Loucy (cell line): ENCODE measurements at regions not wholly inside any gene's neighbourhood (a gene's known extent, or its start where the extent isn't known, plus 50 kb on each side); places are given as distances from the start of the nearest gene placed in this dataset.

Experiments used
- EZH2phosphoT487 ChIP-seq: fragments of 200-600 bp; IDR thresholded peaks from 2 replicates; pipeline ENCODE4 v1.6.1; 2018; ENCODE audit warnings: antibody characterized with exemption, mild to moderate bottlenecking, moderate library complexity, borderline replicate concordance
- TF ChIP-seq, protein P1 (sequence below): fragments of 200-600 bp; sonication (generic); conservative IDR thresholded peaks from 2 replicates; pipeline ENCODE4 v1.5.1; 2014; ENCODE audit warnings: mild to moderate bottlenecking, antibody characterized with exemption, low read length

DNA sequence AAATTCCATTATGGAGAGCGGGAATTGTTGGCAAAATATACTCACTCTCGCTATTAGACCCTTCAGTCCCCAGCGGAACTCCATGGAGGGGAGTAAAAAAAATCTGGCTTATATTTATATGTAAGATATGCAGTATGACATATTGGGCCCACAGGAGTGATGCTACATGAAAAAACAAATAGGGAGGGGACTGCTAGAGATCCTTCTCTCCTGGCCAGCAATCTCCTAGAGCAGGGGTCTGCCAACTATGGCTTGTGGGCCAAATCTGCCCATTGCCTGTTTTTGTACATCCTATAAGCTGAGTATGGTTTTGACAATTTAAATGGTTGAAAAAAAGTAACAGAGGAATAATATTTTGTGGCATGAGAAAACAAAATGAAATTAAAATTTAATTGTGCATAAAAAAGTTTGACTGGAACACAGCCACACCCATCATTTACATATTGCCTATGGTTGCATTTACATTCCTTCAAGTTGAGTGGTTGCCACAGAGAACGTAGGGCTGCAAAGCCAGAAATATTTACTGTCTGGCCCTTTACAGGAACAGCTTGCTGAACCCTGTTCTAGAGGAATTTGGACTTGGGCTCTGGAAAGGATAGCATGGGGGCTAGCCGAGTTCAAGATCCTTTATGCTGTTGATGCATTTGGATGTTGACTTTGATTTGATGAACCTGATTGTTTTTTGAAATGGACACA is 197.3 kb upstream of the CLINT1 start:
- TF ChIP-seq, protein P1, sequence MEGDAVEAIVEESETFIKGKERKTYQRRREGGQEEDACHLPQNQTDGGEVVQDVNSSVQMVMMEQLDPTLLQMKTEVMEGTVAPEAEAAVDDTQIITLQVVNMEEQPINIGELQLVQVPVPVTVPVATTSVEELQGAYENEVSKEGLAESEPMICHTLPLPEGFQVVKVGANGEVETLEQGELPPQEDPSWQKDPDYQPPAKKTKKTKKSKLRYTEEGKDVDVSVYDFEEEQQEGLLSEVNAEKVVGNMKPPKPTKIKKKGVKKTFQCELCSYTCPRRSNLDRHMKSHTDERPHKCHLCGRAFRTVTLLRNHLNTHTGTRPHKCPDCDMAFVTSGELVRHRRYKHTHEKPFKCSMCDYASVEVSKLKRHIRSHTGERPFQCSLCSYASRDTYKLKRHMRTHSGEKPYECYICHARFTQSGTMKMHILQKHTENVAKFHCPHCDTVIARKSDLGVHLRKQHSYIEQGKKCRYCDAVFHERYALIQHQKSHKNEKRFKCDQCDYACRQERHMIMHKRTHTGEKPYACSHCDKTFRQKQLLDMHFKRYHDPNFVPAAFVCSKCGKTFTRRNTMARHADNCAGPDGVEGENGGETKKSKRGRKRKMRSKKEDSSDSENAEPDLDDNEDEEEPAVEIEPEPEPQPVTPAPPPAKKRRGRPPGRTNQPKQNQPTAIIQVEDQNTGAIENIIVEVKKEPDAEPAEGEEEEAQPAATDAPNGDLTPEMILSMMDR: no peak
- TF ChIP-seq EZH2phosphoT487: no peak
